ENCODE measurements at regions not wholly inside any gene's neighbourhood (a gene's known extent, or its start where the extent isn't known, plus 50 kb on each side); places are given as distances from the start of the nearest gene placed in this dataset.

GRCh38 chr4:10872833-10873517 is 188.4 kb upstream of the CLNK start:
- Histone ChIP-seq H3K27me3 (replicated peaks in 1 of 4; ENCODE audit: control insufficient read depth in 3 of 4, extremely low read depth in 1 of 4, insufficient read depth in 3 of 4, low read length in 3 of 4) (no peaks in the 10 kb centered on the region), H2AK5ac (ENCODE audit: low read depth, low read length) (no peak overlapping the region), H3K4me1 (replicated peaks in 1 of 4; ENCODE audit: control insufficient read depth in 3 of 4, insufficient read depth in 4 of 4, low read length in 3 of 4) (no peaks in the 10 kb centered on the region), H3K56ac (replicated peaks; ENCODE audit: insufficient read length, low read depth, low read length) (no peak overlapping the region), H2AFZ (ENCODE audit: low read length) (peak overlapping the region; percentile 90; the same call in 1 of the 2 replicates), H3K9ac (replicated peaks in 1 of 4; ENCODE audit: extremely low read depth in 1 of 4, low read depth in 3 of 4, low read length in 3 of 4) (no peak overlapping the region), H3K79me2 (ENCODE audit: control insufficient read depth in 1 of 2, insufficient read depth in 2 of 2, low read length in 2 of 2) (no peaks in the 10 kb centered on the region), H4K8ac (ENCODE audit: extremely low read depth, insufficient read depth, low read length) (no peak overlapping the region), H2BK120ac (replicated peaks; ENCODE audit: low read depth, low read length) (no peak overlapping the region), H3K23ac (ENCODE audit: insufficient read length) (no peak overlapping the region), H3K23me2 (ENCODE audit: low read depth, low read length) (no peaks in the 10 kb centered on the region), H2BK15ac (ENCODE audit: low read length) (no peak overlapping the region), H3K4me3 (ENCODE audit: extremely low read depth in 1 of 4, insufficient read depth in 2 of 4, low read depth in 3 of 4, low read length in 4 of 4) (no peak overlapping the region), H4K91ac (replicated peaks; ENCODE audit: insufficient read length, low read length) (no peak overlapping the region), H3K14ac (ENCODE audit: insufficient read length) (no peak overlapping the region), H4K5ac (ENCODE audit: insufficient read length, low read depth, low read length) (no peak overlapping the region), H3K18ac (ENCODE audit: extremely low read depth, low read length) (no peak overlapping the region), H3K4me2 (ENCODE audit: insufficient read depth in 1 of 2, low read depth in 2 of 2, low read length in 2 of 2) (no peak overlapping the region), H3K36me3 (ENCODE audit: control insufficient read depth in 2 of 4, insufficient read depth in 4 of 4, low read length in 3 of 4) (no peaks in the 10 kb centered on the region), H3K79me1 (ENCODE audit: low read depth, low read length) (no peaks in the 10 kb centered on the region), H2BK5ac (ENCODE audit: low read depth, low read length) (no peak overlapping the region), H3K9me3 (ENCODE audit: insufficient read depth in 2 of 2, low read depth in 1 of 2, low read length in 1 of 2) (no peaks in the 10 kb centered on the region), H2BK20ac (ENCODE audit: low read length) (no peak overlapping the region), H2BK12ac (ENCODE audit: low read depth, low read length) (no peak overlapping the region), H4K20me1 (replicated peaks in 1 of 2; ENCODE audit: control insufficient read depth in 1 of 2, insufficient read depth in 2 of 2, low read length in 2 of 2) (no peaks in the 10 kb centered on the region), H3K27ac (ENCODE audit: low read depth, low read length) (no peak overlapping the region), H3K4ac (replicated peaks; ENCODE audit: insufficient read length, low read depth, low read length) (no peak overlapping the region)
- ChIA-PET CTCF (ENCODE audit: partially characterized antibody) (no interaction called here), POLR2A (ENCODE audit: partially characterized antibody) (no interaction called here)
- DNase-seq (ENCODE audit: low read depth in 1 of 2, low spot score in 2 of 2): no peak
- 95% methylated on average over 4 of the region's 4 CpGs; no CpG with 5 or more reads in 1 of the 2 experiments for WGBS, 2 experiments (ENCODE audit: extremely low coverage in 1 of 2, insufficient coverage in 1 of 2, insufficient read length in 1 of 2, insufficient replicate concordance in 2 of 2, low coverage in 1 of 2, low lambda C conversion rate in 2 of 2, missing lambda C conversion rate in 1 of 2)
- FAIRE-seq: no peak
- TF ChIP-seq YY1 (IDR thresholded peaks at IDR 0.05; ENCODE audit: low read depth, low read length): no peak
- TF ChIP-seq, protein P1, sequence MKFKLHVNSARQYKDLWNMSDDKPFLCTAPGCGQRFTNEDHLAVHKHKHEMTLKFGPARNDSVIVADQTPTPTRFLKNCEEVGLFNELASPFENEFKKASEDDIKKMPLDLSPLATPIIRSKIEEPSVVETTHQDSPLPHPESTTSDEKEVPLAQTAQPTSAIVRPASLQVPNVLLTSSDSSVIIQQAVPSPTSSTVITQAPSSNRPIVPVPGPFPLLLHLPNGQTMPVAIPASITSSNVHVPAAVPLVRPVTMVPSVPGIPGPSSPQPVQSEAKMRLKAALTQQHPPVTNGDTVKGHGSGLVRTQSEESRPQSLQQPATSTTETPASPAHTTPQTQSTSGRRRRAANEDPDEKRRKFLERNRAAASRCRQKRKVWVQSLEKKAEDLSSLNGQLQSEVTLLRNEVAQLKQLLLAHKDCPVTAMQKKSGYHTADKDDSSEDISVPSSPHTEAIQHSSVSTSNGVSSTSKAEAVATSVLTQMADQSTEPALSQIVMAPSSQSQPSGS (IDR thresholded peaks at IDR 0.05; ENCODE audit: low read length): no peak
- TF ChIP-seq NANOG (IDR thresholded peaks at IDR 0.05; ENCODE audit: insufficient read depth, low read depth, low read length, poor library complexity, severe bottlenecking): no peak
- TF ChIP-seq TEAD4 (IDR thresholded peaks at IDR 0.05; ENCODE audit: low read depth, low read length): no peak
- TF ChIP-seq, protein P2, sequence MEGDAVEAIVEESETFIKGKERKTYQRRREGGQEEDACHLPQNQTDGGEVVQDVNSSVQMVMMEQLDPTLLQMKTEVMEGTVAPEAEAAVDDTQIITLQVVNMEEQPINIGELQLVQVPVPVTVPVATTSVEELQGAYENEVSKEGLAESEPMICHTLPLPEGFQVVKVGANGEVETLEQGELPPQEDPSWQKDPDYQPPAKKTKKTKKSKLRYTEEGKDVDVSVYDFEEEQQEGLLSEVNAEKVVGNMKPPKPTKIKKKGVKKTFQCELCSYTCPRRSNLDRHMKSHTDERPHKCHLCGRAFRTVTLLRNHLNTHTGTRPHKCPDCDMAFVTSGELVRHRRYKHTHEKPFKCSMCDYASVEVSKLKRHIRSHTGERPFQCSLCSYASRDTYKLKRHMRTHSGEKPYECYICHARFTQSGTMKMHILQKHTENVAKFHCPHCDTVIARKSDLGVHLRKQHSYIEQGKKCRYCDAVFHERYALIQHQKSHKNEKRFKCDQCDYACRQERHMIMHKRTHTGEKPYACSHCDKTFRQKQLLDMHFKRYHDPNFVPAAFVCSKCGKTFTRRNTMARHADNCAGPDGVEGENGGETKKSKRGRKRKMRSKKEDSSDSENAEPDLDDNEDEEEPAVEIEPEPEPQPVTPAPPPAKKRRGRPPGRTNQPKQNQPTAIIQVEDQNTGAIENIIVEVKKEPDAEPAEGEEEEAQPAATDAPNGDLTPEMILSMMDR (IDR thresholded peaks at IDR 0.05; ENCODE audit: control extremely low read depth in 1 of 3, insufficient read depth in 1 of 3, low read depth in 1 of 3, low read length in 3 of 3): no peak
- TF ChIP-seq EGR1 (IDR thresholded peaks at IDR 0.05; ENCODE audit: borderline replicate concordance, low read depth, low read length): no peak
- TF ChIP-seq ZNF274 (IDR thresholded peaks at IDR 0.05; ENCODE audit: borderline replicate concordance, extremely low read depth, low read length): no peak
- no peak for TF ChIP-seq HDAC6 (IDR thresholded peaks at IDR 0.05; ENCODE audit: low read depth, low read length)
- TF ChIP-seq SP2 (IDR thresholded peaks at IDR 0.05; ENCODE audit: low read length): no peak
- no peak for TF ChIP-seq RBBP5 (IDR thresholded peaks at IDR 0.05; ENCODE audit: borderline replicate concordance, low read depth, low read length)

Measured in H1 (cell line).